Neuronal stem cell (in vitro differentiated cells): ENCODE measurements at regions not wholly inside any gene's neighbourhood (a gene's known extent, or its start where the extent isn't known, plus 50 kb on each side); places are given as distances from the start of the nearest gene placed in this dataset.
"Not testable (repeated sequence)": the region's sequence is repeated elsewhere in the genome, so short reads cannot be mapped to it uniquely, and the experiment has no call there.

ENCODE experiments used
- DNase-seq: peaks from one replicate; pipeline ENCODE4 v3.0.0-alpha.2; 2013; ENCODE audit warnings: low spot score
- H2AFZ ChIP-seq: one replicate; pipeline ENCODE4 v1.6.1; 2013; ENCODE audit warnings: mild to moderate bottlenecking, low read length, inconsistent platforms
- H2AK5ac ChIP-seq: 2 replicates; pipeline ENCODE4 v1.6.1; 2013; ENCODE audit warnings: low read depth, mild to moderate bottlenecking, inconsistent platforms, low read length, moderate library complexity, mixed read lengths
- H2BK120ac ChIP-seq: 2 replicates; pipeline ENCODE4 v1.6.1; 2013; ENCODE audit warnings: low read depth, mild to moderate bottlenecking, inconsistent platforms, low read length, moderate library complexity, mixed read lengths
- H2BK12ac ChIP-seq: one replicate; pipeline ENCODE4 v1.6.1; 2013; ENCODE audit warnings: low read length, inconsistent platforms
- H2BK15ac ChIP-seq: 2 replicates; pipeline ENCODE4 v1.6.1; 2013; ENCODE audit warnings: mild to moderate bottlenecking, low read length, inconsistent platforms, mixed read lengths
- H2BK5ac ChIP-seq: one replicate; pipeline ENCODE4 v1.6.1; 2013; ENCODE audit warnings: inconsistent platforms, mild to moderate bottlenecking, low read length, moderate library complexity
- H3K14ac ChIP-seq: one replicate; pipeline ENCODE4 v1.6.1; 2013; ENCODE audit warnings: low read length, inconsistent platforms
- H3K18ac ChIP-seq: 2 replicates; pipeline ENCODE4 v1.6.1; 2013; ENCODE audit warnings: low read length, inconsistent platforms
- H3K23ac ChIP-seq: 2 replicates; pipeline ENCODE4 v1.6.1; 2013; ENCODE audit warnings: low read depth, mild to moderate bottlenecking, mixed read lengths, low read length, inconsistent platforms; ENCODE audit not compliant: poor library complexity
- H3K27ac ChIP-seq: replicated peaks from 3 replicates; pipeline ENCODE4 v1.5.1; 2013; ENCODE audit warnings: low read length, inconsistent platforms
- H3K27me3 ChIP-seq, 3 experiments: 2 replicates each; pipeline ENCODE4 v1.6.1; 2013; ENCODE audit warnings: low read length in 3 of 3, mild to moderate bottlenecking in 2 of 3, inconsistent platforms in 1 of 3, low read depth in 1 of 3, mixed read lengths in 1 of 3, moderate library complexity in 1 of 3; ENCODE audit not compliant: control insufficient read depth in 3 of 3, insufficient read depth in 3 of 3
- H3K36me3 ChIP-seq, 2 donors: replicated peaks in 1 of 2; 2 replicates each; pipeline ENCODE4 v1.6.1; 2013; ENCODE audit warnings: low read length in 2 of 2; ENCODE audit not compliant: control insufficient read depth in 2 of 2, insufficient read depth in 2 of 2
- H3K4ac ChIP-seq: 2 replicates; pipeline ENCODE4 v1.6.1; 2013; ENCODE audit warnings: inconsistent platforms, mild to moderate bottlenecking, low read length, moderate library complexity
- H3K4me1 ChIP-seq, 2 donors: 1 replicate in 1 of 2; 2 replicates in 1 of 2; pipeline ENCODE4 v1.6.1; 2013; ENCODE audit warnings: low read length in 2 of 2, low read depth in 1 of 2; ENCODE audit not compliant: control insufficient read depth in 2 of 2, insufficient read depth in 1 of 2
- H3K4me2 ChIP-seq: one replicate; pipeline ENCODE4 v1.6.1; 2013; ENCODE audit warnings: mild to moderate bottlenecking, low read length, inconsistent platforms; ENCODE audit not compliant: insufficient read depth, poor library complexity, severe bottlenecking
- H3K4me3 ChIP-seq, 2 donors: 2 replicates each; pipeline ENCODE4 v1.5.1; 2013; ENCODE audit warnings: low read length in 2 of 2, mild to moderate bottlenecking in 2 of 2, inconsistent platforms in 1 of 2, moderate library complexity in 1 of 2
- H3K79me1 ChIP-seq: one replicate; pipeline ENCODE4 v1.6.1; 2013; ENCODE audit warnings: low read depth, mild to moderate bottlenecking, inconsistent platforms, low read length, moderate library complexity
- H3K9ac ChIP-seq: one replicate; pipeline ENCODE4 v1.6.1; 2013; ENCODE audit warnings: mild to moderate bottlenecking, low read depth, low read length, inconsistent platforms; ENCODE audit not compliant: poor library complexity
- H3K9me3 ChIP-seq, 2 donors: replicated peaks in 1 of 2; 2 replicates each; pipeline versions ENCODE3 to v1.6.1; 2013; ENCODE audit warnings: low read length in 2 of 2, mild to moderate bottlenecking in 2 of 2, inconsistent platforms in 1 of 2, low read depth in 1 of 2, mixed read lengths in 1 of 2, moderate library complexity in 1 of 2; ENCODE audit not compliant: control insufficient read depth in 2 of 2, insufficient read depth in 1 of 2
- H4K8ac ChIP-seq: one replicate; pipeline ENCODE4 v1.6.1; 2013; ENCODE audit warnings: low read depth, mild to moderate bottlenecking, inconsistent platforms, low read length, moderate library complexity
- H4K91ac ChIP-seq: one replicate; pipeline ENCODE4 v1.6.1; 2013; ENCODE audit warnings: low read length, low read depth, mild to moderate bottlenecking, inconsistent platforms; ENCODE audit not compliant: poor library complexity
- WGBS, 2 donors: extraction: QIAGEN DNeasy Blood & Tissue Kit; methylation state at CpG; one replicate each; pipeline ENCODE4 v1.1.7; 2013; ENCODE audit warnings: missing lambda C conversion rate in 2 of 2, mixed read lengths in 1 of 2; ENCODE audit not compliant: insufficient read length in 2 of 2, insufficient replicate concordance in 1 of 2; ENCODE audit errors: extremely low coverage in 2 of 2; 5-methylcytosine and 5-hydroxymethylcytosine counted together

DNA sequence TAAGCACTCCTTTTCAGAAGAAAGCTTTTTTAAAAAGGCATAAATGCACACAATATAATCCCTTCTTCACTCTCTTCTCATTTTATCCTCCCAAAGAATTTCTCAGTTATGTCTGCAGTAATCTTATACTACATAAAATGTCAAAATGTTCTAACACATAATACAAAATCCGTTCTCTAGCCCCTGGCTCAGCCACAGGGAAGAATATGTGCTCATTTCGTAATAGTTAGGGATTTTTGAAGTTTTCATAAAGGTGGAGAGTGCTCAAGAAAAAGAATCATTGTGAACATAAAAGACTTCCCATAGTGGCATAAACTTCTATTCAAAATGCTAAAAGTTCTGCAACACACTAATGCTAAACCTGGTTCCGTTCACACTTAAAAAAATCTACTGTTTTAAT is 1410.7 kb upstream of the C9orf72 start:
- Histone ChIP-seq H2BK120ac (no peak overlapping the region), H3K4me2 (no peak overlapping the region), H3K36me3 (no peaks in the 10 kb centered on the region), H3K79me1 (no peaks in the 10 kb centered on the region), H3K18ac (no peak overlapping the region), H2AK5ac (no peak overlapping the region), H3K4me3 (no peak overlapping the region), H3K4ac (no peak overlapping the region), H2BK5ac (no peak overlapping the region), H3K9ac (no peak overlapping the region), H4K91ac (no peak overlapping the region), H3K14ac (no peak overlapping the region), H4K8ac (no peak overlapping the region), H2AFZ (no peak overlapping the region), H3K9me3 (peaks cover 0 to 2% of the 10 kb centered on the region in 2 donors), H3K27ac (no peak overlapping the region), H2BK12ac (no peak overlapping the region), H3K27me3 (no peaks in the 10 kb centered on the region), H3K23ac (no peak overlapping the region), H2BK15ac (no peak overlapping the region), H3K4me1 (no peaks in the 10 kb centered on the region)
- WGBS, 2 donors = no CpG with 5 or more reads among the region's 3 CpGs
- no peak for DNase-seq

DNA sequence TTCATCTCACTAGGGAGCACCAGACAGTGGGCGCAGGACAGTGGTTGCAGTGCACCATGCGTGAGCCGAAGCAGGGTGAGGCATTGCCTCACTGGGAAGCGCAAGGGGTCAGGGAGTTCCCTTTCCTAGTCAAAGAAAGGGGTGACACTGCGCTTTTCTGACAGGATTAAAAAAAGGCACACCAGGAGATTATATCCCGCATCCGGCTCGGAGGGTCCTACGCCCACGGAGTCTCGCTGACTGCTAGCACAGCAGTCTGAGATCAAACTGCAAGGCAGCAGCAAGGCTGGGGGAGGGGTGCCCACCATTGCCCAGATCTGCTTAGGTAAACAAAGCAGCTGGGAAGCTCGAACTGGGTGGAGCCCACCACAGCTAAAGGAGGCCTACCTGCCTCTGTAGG is 1416.7 kb upstream of the C9orf72 start:
- not testable (repeated sequence) for H3K4me2 ChIP-seq, H3K4me1 ChIP-seq, H3K9ac ChIP-seq, H2BK5ac ChIP-seq, H2BK15ac ChIP-seq, DNase-seq, H3K27me3 ChIP-seq, H3K18ac ChIP-seq, H3K4me3 ChIP-seq, H3K23ac ChIP-seq, H3K27ac ChIP-seq, H3K9me3 ChIP-seq, H3K79me1 ChIP-seq, H4K91ac ChIP-seq, H3K4ac ChIP-seq, H4K8ac ChIP-seq, H3K14ac ChIP-seq, H3K36me3 ChIP-seq, H2BK12ac ChIP-seq, H2BK120ac ChIP-seq, H2AFZ ChIP-seq, H2AK5ac ChIP-seq
- WGBS, 2 donors = no CpG with 5 or more reads among the region's 12 CpGs

DNA sequence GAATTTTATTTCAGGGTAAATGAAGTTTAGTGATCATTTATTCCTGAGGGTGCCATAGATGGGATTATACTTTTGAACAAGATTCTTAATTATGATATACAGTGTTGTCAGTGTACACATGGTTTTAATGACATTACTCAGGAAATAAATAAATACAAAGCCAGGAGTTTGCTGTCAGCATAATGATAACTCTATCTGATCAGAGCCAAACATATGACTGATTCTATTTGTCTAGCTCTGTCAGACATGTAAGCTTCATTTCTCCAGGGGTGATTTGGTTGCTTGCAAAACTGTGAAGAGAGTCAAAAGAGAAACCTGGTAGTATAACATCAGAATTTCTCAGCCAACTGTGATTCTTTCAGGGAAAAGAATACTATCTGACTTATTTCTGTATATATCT is 1425.8 kb upstream of the C9orf72 start:
- Histone ChIP-seq H4K91ac (no peak overlapping the region), H2BK120ac (no peak overlapping the region), H3K14ac (no peak overlapping the region), H2BK5ac (no peak overlapping the region), H3K27ac (no peak overlapping the region), H4K8ac (no peak overlapping the region), H2BK12ac (no peak overlapping the region), H3K23ac (no peak overlapping the region), H3K79me1 (no peaks in the 10 kb centered on the region), H3K4me1 (no peaks in the 10 kb centered on the region), H3K36me3 (no peaks in the 10 kb centered on the region), H3K4me2 (no peak overlapping the region), H2BK15ac (no peak overlapping the region), H3K9ac (no peak overlapping the region), H2AFZ (no peak overlapping the region), H2AK5ac (no peak overlapping the region), H3K18ac (no peak overlapping the region), H3K4me3 (no peak overlapping the region), H3K27me3 (no peaks in the 10 kb centered on the region), H3K4ac (no peak overlapping the region), H3K9me3 (no peaks in the 10 kb centered on the region)
- no peak for DNase-seq

DNA sequence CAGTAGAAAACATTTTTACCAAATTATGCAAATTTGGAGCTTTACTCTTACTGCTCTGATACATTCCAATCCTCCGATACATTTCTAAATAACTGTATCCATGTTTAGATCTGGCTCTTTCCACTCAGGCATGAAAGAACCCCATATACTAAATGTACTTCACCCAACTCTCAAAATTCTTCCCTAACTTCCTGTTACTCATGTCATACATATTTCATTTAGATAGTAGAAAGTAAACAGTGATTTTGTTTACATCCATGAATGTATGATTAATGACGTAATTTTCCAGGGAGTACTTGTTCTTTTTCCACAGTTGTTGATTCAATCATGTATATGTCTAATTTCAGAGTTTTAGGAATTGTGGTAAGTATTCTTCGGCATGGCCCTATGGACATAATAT is 1426.5 kb upstream of the C9orf72 start:
- no peak overlapping the region for H3K27ac ChIP-seq
- no CpG with 5 or more reads among the region's 3 CpGs for WGBS, 2 donors

More for the DNA sequence above, 1426.5 kb upstream of the C9orf72 start:
- Histone ChIP-seq H2BK15ac (no peak overlapping the region), H3K14ac (no peak overlapping the region), H2BK5ac (no peak overlapping the region), H3K79me1 (no peaks in the 10 kb centered on the region), H3K9me3 (no peaks in the 10 kb centered on the region), H2AK5ac (no peak overlapping the region), H3K4me2 (no peak overlapping the region), H3K4ac (no peak overlapping the region), H3K36me3 (no peaks in the 10 kb centered on the region), H3K27me3 (no peaks in the 10 kb centered on the region), H4K8ac (no peak overlapping the region), H2AFZ (no peak overlapping the region), H3K9ac (no peak overlapping the region), H2BK120ac (no peak overlapping the region), H3K4me1 (no peaks in the 10 kb centered on the region), H4K91ac (no peak overlapping the region), H2BK12ac (no peak overlapping the region), H3K23ac (no peak overlapping the region), H3K4me3 (no peak overlapping the region), H3K18ac (no peak overlapping the region)
- no peak for DNase-seq
